ENCODE measurements at regions not wholly inside any gene's neighbourhood (a gene's known extent, or its start where the extent isn't known, plus 50 kb on each side); places are given as distances from the start of the nearest gene placed in this dataset.

DNA sequence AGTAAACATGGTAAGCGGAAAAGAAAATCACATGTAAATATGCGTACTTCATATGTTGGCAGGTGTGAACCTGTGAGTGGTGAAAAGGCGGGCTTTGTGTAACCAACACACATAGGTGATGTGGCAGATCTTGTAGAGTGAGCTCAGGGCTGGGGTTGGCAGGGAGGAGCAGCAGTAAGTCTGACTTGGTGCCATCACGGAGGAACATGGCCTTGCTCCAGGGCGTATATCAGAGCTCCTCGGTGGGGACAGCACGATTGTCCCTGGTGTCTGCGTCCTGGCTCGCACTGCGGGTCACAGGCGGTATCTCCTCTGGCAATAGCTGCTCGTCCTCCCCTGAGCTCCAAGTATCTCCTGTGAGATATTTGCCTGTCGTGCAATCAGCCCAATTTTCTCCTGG lies 733.6 kb downstream of the TRIML1 start:
- DNase-seq: no peak
- no peak overlapping the region for H3K4me3 ChIP-seq (ENCODE audit: low read length)
- H3K27ac ChIP-seq (ENCODE audit: low read length): no peak overlapping the region
- H3K4me1 ChIP-seq (ENCODE audit: control insufficient read depth, insufficient read depth, low read length): no peaks in the 10 kb centered on the region
- no peaks in the 10 kb centered on the region for H3K36me3 ChIP-seq (ENCODE audit: control insufficient read depth, insufficient read depth, low read length)
- 93% methylated on average over 13 of the region's 13 CpGs for WGBS (ENCODE audit: insufficient coverage)
- no peaks in the 10 kb centered on the region for H3K9me3 ChIP-seq (replicated peaks; ENCODE audit: control insufficient read depth, low read depth, low read length)
- no peaks in the 10 kb centered on the region for H3K27me3 ChIP-seq (ENCODE audit: control insufficient read depth, insufficient read depth, low read length)

DNA sequence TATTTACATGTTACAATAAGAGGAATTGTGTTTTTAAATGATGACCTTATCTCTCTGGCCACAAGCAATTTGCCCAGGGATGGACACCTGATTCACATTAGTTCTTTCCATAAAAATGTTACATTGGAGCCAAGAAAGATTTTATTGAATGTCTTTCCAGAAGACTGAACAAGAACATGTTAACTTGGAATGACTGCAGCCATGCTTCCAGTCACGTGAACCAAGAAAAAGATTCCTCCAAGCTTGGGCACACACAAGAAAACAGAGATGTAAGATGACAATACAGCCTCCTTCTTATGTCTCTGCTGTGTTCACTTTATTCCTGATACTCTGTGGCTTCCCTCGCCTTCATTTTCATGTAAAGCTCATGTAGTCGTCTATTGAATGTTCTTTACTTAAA lies 737.6 kb downstream of the TRIML1 start:
- Histone ChIP-seq H3K4me1 (ENCODE audit: control insufficient read depth, insufficient read depth, low read length) (no peaks in the 10 kb centered on the region), H3K27me3 (ENCODE audit: control insufficient read depth, insufficient read depth, low read length) (no peaks in the 10 kb centered on the region), H3K27ac (ENCODE audit: low read length) (no peak overlapping the region), H3K36me3 (ENCODE audit: control insufficient read depth, insufficient read depth, low read length) (no peaks in the 10 kb centered on the region), H3K9me3 (replicated peaks; ENCODE audit: control insufficient read depth, low read depth, low read length) (no peaks in the 10 kb centered on the region), H3K4me3 (ENCODE audit: low read length) (no peak overlapping the region)
- 0% methylated on average over 1 of the region's 3 CpGs for WGBS (ENCODE audit: insufficient coverage)
- peak; percentile 40 for DNase-seq

DNA sequence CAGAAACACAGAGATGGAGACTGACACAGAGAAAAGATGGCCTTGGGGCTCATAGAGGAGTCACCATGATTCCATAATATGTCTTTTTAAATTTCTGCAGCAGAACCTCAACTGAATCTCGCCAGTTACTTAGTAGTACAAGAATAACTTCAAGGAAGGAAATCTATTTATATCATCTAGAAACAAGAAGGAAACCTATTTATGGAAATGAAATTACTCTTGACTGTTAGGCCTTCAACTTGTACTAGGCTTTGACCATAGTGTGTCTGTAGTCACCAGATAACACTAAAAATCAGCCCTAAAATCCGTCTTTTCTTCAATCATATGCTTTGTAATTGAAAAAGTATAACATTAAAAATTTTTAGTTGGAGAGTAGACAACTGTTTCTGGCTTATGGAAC lies 740.4 kb downstream of the TRIML1 start:
- Histone ChIP-seq H3K36me3 (ENCODE audit: control insufficient read depth, insufficient read depth, low read length) (no peaks in the 10 kb centered on the region), H3K9me3 (replicated peaks; ENCODE audit: control insufficient read depth, low read depth, low read length) (no peaks in the 10 kb centered on the region), H3K27ac (ENCODE audit: low read length) (no peak overlapping the region), H3K27me3 (ENCODE audit: control insufficient read depth, insufficient read depth, low read length) (no peaks in the 10 kb centered on the region), H3K4me1 (ENCODE audit: control insufficient read depth, insufficient read depth, low read length) (no peaks in the 10 kb centered on the region), H3K4me3 (ENCODE audit: low read length) (no peak overlapping the region)
- no peak for DNase-seq
- no CpG with 5 or more reads among the region's 2 CpGs for WGBS (ENCODE audit: insufficient coverage)

DNA sequence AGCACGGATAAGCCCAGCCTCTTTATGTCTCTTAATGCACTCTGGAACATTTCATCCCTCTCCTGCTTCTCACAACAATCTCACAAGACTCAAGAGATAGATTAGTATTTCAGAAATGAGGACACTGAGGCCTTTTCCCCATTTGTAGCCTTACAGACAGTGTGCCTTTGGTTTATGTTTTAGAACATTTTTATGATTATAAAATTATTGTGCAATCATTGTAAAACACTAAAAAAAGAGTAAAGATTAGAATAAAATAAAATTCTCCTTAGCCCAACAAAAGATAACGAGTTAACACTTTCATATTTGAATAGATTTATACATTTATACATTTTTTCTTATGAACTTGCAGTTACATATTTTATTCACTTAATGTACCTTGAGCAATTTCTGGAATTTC lies 748.7 kb downstream of the TRIML1 start:
- no peaks in the 10 kb centered on the region for H3K4me1 ChIP-seq (ENCODE audit: control insufficient read depth, insufficient read depth, low read length)
- H3K27me3 ChIP-seq (ENCODE audit: control insufficient read depth, insufficient read depth, low read length): no peaks in the 10 kb centered on the region
- no CpG with 5 or more reads among the region's 2 CpGs for WGBS (ENCODE audit: insufficient coverage)
- H3K4me3 ChIP-seq (ENCODE audit: low read length): no peak overlapping the region
- DNase-seq: no peak
- H3K9me3 ChIP-seq (replicated peaks; ENCODE audit: control insufficient read depth, low read depth, low read length): no peaks in the 10 kb centered on the region
- H3K27ac ChIP-seq (ENCODE audit: low read length): no peak overlapping the region
- H3K36me3 ChIP-seq (ENCODE audit: control insufficient read depth, insufficient read depth, low read length): no peaks in the 10 kb centered on the region

DNA sequence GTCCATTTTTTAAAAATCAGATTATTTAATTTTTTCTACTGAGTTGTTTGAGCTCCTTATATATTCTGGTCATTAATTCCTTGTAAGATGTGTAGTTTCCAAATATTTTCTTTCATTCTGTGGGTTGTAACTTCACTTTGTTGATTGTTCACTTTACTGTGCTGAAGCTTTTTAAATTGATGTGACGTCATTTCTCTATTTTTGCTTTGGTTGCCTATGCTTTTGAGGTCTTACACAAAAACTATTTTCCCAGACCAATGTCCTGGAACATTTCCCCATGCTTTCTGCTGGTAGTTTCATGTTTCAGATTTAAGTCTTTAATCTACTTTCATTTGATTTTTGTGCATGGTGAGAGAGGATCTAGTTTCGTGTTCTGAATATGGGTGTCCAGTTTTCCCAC lies 753.6 kb downstream of the TRIML1 start:
- no peak for DNase-seq
- no peaks in the 10 kb centered on the region for H3K9me3 ChIP-seq (replicated peaks; ENCODE audit: control insufficient read depth, low read depth, low read length)
- H3K4me3 ChIP-seq (ENCODE audit: low read length): no peak overlapping the region
- no peaks in the 10 kb centered on the region for H3K4me1 ChIP-seq (ENCODE audit: control insufficient read depth, insufficient read depth, low read length)
- no peak overlapping the region for H3K27ac ChIP-seq (ENCODE audit: low read length)
- WGBS (ENCODE audit: insufficient coverage): no CpG with 5 or more reads among the region's 2 CpGs
- H3K36me3 ChIP-seq (ENCODE audit: control insufficient read depth, insufficient read depth, low read length): no peaks in the 10 kb centered on the region
- no peaks in the 10 kb centered on the region for H3K27me3 ChIP-seq (ENCODE audit: control insufficient read depth, insufficient read depth, low read length)

DNA sequence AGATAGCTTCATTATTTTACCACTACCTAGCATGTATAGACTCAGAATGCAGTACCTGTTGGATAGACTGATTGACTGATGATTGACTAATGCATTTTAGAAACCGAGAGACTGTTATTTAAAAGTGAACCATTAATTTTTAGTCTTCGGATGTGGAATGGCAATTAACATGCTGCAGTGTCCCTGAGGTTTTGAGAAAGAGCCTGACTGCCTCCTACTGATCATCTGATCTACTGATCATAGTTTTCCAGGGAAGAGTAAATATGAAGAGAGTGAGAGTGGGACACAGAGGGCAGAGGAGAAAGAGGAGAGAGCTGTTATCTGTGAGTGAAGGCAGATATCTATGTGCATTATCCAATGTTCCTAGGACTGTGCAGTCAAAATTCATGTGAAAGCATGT lies 764.7 kb downstream of the TRIML1 start:
- 83% methylated on average over 2 of the region's 2 CpGs for WGBS (ENCODE audit: insufficient coverage)
- no peak for DNase-seq
- Histone ChIP-seq H3K4me3 (ENCODE audit: low read length) (no peak overlapping the region), H3K27me3 (ENCODE audit: control insufficient read depth, insufficient read depth, low read length) (no peaks in the 10 kb centered on the region), H3K9me3 (replicated peaks; ENCODE audit: control insufficient read depth, low read depth, low read length) (no peaks in the 10 kb centered on the region), H3K36me3 (ENCODE audit: control insufficient read depth, insufficient read depth, low read length) (no peaks in the 10 kb centered on the region), H3K4me1 (ENCODE audit: control insufficient read depth, insufficient read depth, low read length) (no peaks in the 10 kb centered on the region), H3K27ac (ENCODE audit: low read length) (no peak overlapping the region)

DNA sequence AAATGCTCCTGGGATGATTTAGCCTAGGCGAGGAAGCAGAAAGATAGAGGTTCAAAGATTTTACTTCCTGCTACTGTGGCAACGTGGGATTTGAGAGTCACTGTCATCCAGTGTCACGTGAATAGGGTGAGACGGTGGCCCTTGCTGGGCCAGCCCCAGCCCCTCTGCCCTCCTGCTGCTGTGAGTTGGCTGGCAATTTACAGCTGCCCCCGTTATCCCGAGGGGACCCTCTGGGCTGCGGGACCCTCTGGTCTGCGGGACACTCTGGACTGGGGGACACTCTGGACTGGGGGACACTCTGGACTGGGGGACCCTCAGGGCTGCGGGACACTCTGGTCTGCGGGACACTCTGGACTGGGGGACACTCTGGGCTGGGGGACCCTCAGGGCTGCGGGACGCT lies 765.4 kb downstream of the TRIML1 start:
- Histone ChIP-seq H3K4me3 (ENCODE audit: low read length) (no peak overlapping the region), H3K36me3 (ENCODE audit: control insufficient read depth, insufficient read depth, low read length) (no peaks in the 10 kb centered on the region), H3K4me1 (ENCODE audit: control insufficient read depth, insufficient read depth, low read length) (no peaks in the 10 kb centered on the region), H3K27ac (ENCODE audit: low read length) (no peak overlapping the region), H3K9me3 (replicated peaks; ENCODE audit: control insufficient read depth, low read depth, low read length) (no peaks in the 10 kb centered on the region), H3K27me3 (ENCODE audit: control insufficient read depth, insufficient read depth, low read length) (no peaks in the 10 kb centered on the region)
- 83% methylated on average over 7 of the region's 12 CpGs for WGBS (ENCODE audit: insufficient coverage)
- no peak for DNase-seq

DNA sequence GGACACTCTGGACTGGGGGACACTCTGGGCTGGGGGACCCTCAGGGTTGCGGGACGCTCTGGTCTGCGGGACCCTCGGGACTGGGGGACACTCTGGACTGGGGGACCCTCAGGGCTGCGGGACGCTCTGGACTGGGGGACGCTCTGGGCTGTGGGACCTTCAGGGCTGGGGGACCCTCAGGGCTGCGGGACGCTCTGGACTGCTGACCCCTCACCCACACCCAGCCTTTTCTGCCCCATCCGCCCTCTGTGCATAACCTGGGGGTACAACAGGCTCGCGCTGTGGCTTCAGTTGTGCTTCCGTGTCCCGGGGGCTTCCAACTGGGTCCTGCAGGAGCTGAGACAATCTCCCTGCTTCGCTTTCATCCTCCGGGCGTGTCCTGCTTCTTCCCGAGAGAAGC lies 766.0 kb downstream of the TRIML1 start:
- DNase-seq: no peak
- H3K4me3 ChIP-seq (ENCODE audit: low read length): no peak overlapping the region
- no peaks in the 10 kb centered on the region for H3K9me3 ChIP-seq (replicated peaks; ENCODE audit: control insufficient read depth, low read depth, low read length)
- H3K27ac ChIP-seq (ENCODE audit: low read length): no peak overlapping the region
- no peaks in the 10 kb centered on the region for H3K4me1 ChIP-seq (ENCODE audit: control insufficient read depth, insufficient read depth, low read length)
- H3K36me3 ChIP-seq (ENCODE audit: control insufficient read depth, insufficient read depth, low read length): no peaks in the 10 kb centered on the region
- no peaks in the 10 kb centered on the region for H3K27me3 ChIP-seq (ENCODE audit: control insufficient read depth, insufficient read depth, low read length)
- WGBS (ENCODE audit: insufficient coverage): 89% methylated on average over 12 of the region's 18 CpGs

DNA sequence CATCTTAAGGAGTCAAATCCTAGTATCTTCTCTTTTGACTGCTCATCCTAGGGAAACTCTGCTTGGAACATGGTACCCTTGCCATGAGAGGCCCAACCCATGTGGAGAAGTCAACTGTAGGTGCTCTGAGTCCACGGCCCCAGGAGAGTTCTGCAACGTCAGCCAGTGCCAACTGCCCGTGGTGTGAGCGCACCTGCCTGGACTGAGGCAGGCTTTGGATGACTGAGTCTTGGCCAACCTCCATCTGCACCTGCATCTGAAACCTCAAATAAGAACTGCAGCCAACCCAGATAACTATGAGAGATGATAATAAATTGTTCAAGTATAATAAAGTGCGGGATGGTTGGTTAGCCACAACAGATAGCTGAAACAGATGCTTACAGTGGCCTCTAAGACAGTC lies 772.0 kb downstream of the TRIML1 start:
- no peak overlapping the region for H3K27ac ChIP-seq (ENCODE audit: low read length)
- no peaks in the 10 kb centered on the region for H3K27me3 ChIP-seq (ENCODE audit: control insufficient read depth, insufficient read depth, low read length)
- 100% methylated on average over 1 of the region's 5 CpGs for WGBS (ENCODE audit: insufficient coverage)
- no peak overlapping the region for H3K4me3 ChIP-seq (ENCODE audit: low read length)
- DNase-seq: no peak
- H3K9me3 ChIP-seq (replicated peaks; ENCODE audit: control insufficient read depth, low read depth, low read length): no peaks in the 10 kb centered on the region
- H3K36me3 ChIP-seq (ENCODE audit: control insufficient read depth, insufficient read depth, low read length): no peaks in the 10 kb centered on the region
- H3K4me1 ChIP-seq (ENCODE audit: control insufficient read depth, insufficient read depth, low read length): no peaks in the 10 kb centered on the region

DNA sequence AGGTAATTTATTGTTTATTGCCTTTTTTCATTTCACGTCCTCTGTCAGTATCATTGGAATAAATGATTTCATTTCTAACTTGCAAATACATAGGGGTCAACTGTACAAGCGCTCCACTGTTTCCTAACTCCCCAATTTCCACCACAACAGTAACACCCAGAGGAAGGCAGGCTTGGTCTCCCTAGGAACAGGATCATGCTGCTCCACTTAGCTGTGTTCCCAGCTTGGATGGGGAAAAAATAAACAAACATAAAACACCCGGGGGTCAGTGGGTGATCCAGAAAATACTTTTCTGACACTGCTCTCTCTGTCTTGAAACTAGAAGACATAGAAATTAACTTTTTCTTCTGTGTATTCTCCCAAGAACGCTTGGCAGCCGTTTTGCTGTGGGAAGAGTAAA lies 772.5 kb downstream of the TRIML1 start:
- Histone ChIP-seq H3K27me3 (ENCODE audit: control insufficient read depth, insufficient read depth, low read length) (no peaks in the 10 kb centered on the region), H3K36me3 (ENCODE audit: control insufficient read depth, insufficient read depth, low read length) (no peaks in the 10 kb centered on the region), H3K4me1 (ENCODE audit: control insufficient read depth, insufficient read depth, low read length) (no peaks in the 10 kb centered on the region), H3K27ac (ENCODE audit: low read length) (no peak overlapping the region), H3K9me3 (replicated peaks; ENCODE audit: control insufficient read depth, low read depth, low read length) (no peaks in the 10 kb centered on the region), H3K4me3 (ENCODE audit: low read length) (no peak overlapping the region)
- no CpG with 5 or more reads among the region's 5 CpGs for whole genome bisulfite sequencing (ENCODE audit: insufficient coverage)
- DNase-seq: peak; percentile 36

DNA sequence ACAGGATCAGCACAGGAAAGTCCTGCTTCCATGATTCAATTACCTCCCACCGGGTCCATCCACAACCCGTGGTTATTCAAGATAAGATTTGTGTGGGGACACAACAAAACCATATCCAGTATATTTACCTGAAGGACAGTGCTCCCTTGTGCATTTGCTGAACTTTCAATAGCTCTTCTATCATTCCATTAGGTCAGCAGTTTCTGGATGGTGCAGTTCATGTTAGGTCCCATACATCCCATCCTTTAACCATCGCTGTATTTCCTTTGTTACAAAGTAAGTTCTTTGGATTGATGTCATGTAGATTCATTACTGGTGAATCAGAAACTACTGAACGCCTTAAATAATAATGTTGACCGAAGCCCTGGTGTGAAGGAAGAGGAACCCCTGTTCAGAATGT lies 775.9 kb downstream of the TRIML1 start:
- Histone ChIP-seq H3K36me3 (ENCODE audit: control insufficient read depth, insufficient read depth, low read length) (no peaks in the 10 kb centered on the region), H3K27ac (ENCODE audit: low read length) (no peak overlapping the region), H3K4me1 (ENCODE audit: control insufficient read depth, insufficient read depth, low read length) (no peaks in the 10 kb centered on the region), H3K4me3 (ENCODE audit: low read length) (no peak overlapping the region), H3K27me3 (ENCODE audit: control insufficient read depth, insufficient read depth, low read length) (no peaks in the 10 kb centered on the region), H3K9me3 (replicated peaks; ENCODE audit: control insufficient read depth, low read depth, low read length) (peaks cover 2% of the 10 kb centered on the region)
- DNase-seq: no peak
- 65% methylated on average over 2 of the region's 5 CpGs for WGBS (ENCODE audit: insufficient coverage)
